ENCODE measurements at regions not wholly inside any gene's neighbourhood (a gene's known extent, or its start where the extent isn't known, plus 50 kb on each side); places are given as distances from the start of the nearest gene placed in this dataset.
"Not testable (repeated sequence)": the region's sequence is repeated elsewhere in the genome, so short reads cannot be mapped to it uniquely, and the experiment has no call there.

DNA sequence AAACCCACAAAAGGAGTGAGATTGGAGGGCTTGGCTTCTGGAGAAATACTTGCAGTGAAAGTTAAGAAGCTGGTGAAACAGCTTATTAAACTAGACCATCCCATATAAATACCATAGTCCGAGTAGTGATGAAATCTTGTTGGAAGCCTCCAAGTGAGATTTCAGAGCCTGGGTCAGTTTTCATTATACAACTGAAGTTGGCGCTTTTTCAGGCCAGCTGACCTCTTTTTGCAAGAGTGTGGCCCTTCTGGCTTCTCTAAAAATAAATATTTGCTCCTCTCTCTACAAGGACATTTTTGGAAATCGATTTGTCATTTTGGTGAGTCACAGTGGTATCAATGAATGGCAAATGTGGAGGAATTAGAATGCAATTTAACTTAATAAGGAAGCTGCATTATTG, 51.2 kb upstream of the THRB start:
- DNase-seq: no peak

DNA sequence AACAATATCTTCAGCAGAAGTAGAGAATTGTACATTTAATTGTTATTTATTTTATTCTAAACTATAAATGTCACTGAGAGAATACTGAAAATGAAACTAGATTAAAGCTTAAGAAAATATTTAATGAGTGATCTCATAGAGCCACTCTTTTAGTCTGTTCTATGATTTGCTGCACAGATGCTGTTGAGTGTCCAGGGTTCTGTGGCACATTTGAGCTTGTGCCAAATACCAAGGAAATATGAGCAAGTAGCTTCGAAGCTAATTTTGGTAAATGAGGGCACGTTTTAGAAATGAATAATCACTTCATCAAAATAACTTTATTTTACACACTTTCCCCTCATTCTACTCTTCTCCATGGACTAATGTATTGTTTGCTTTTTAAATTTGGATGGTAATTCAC, 53.6 kb upstream of the THRB start:
- DNase-seq: no peak

- peak; percentile 9 for DNase-seq
These were observed 55.9 kb upstream of the THRB start for GRCh38 chr3:24550588-24550987.

GRCh38 chr3:24551626-24552025, 57.0 kb upstream of the THRB start:
- no peak for DNase-seq

DNA sequence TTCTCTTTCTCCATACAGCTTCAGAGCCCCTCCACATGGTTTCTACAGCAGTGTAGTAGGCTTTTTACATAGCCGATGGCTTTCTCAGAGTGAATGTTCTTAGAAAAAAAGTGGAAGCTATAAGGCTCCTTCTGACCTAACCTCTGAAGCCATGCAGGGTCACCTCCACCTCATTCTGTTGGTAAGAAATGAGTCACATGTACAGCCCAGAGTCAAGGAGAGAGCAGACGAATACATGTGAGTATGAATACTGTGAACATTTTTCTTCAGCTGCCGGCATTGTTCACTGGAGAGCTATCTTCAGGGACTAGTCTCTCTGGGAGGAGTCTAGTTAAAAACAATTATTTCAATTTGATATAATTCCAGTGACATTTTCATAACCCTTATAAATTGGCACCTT, 68.2 kb upstream of the THRB start:
- no peak for DNase-seq

- DNase-seq: no peak
These were observed 70.4 kb upstream of the THRB start for GRCh38 chr3:24565053-24565452.

DNA sequence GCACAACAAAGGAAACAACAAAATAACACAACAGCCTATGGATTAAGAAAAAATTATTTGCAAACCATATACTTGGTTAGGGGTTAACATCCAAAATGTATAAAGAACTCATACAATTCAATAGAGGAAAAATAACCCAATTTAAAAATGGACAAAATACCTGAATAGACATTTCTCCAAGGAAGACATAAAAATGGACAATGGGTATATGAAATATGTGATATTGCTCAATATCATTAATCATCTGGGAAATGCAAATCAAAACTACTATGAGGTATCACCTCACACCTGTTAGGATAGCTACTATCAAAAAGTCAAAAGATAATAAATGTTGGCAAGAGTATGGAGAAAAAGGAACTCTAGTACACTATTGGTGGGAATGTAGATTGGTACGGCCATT, 71.0 kb upstream of the THRB start:
- DNase-seq: no peak

DNA sequence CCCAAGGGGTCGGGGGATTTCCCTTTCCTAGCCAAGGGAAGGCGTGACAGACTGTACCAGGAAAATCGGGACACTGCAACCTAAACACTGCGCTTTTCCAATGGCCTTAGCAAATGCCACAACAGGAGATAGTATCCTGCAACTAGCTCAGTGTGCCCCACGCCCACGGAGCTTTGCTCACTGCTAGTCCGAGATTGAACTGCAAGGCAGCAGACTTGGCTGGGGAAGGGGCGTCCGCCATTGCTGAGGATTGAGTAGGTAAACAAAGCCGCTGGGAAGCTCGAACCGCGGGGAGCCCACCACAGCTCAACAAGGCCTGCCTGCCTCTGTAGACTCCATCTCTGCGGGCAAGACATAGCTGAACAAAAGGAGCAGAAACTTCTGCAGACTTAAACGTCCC, 72.3 kb upstream of the THRB start:
- DNase-seq: no peak

DNA sequence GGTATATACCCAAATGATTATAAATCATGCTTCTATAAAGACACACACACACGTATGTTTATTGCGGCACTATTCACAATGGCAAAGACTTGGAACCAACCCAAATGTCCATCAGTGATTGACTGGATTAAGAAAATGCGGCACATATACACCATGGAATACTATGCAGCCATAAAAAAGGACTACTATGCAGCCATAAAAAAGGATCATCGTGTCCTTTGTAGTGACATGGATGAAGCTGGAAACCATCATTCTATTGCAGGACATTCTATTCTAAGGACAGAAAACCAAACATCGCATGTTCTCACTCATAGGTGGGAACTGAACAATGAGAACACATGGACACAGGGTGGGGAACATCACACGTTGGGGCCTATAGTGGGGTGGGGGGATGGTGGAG, 77.8 kb upstream of the THRB start:
- not testable (repeated sequence) for DNase-seq

DNA sequence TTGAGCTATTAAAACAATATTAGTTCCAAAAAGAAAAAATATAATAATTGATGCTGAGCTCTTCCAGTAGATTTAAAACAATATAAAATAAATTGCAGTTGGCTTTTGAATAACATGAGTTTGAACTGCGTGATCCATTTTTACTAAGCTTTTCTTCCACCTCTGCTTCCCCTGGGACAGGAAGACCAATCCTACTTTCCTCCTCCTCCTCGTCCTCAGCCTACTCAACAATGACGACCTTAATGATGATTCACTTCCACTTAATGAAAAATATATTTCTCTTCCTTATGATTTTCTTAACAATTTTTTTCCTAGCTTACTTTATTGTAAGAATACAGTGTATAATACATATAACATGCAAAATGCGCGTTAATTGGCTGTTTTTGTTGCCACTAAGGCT, 78.9 kb upstream of the THRB start:
- no peak for DNase-seq

DNA sequence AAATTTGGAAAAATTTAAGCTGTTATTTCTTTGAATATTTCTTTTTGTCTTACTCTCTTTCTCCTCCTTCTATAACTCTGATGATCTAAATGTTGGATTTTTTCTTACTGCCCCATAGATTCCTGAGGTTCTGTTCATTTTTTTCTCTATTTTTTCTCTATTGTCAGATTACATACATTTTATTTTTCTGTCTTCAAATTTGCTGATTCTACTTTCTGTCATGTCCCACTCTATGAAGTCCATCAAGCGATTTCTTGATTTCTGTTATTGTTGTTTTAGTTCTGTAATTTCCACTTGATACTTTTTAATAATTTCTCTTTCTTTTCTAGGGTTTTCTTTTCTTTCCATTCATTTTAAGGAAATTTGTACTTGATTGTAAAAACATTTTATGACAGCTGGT, 83.7 kb upstream of the THRB start:
- no peak for DNase-seq

- DNase-seq: no peak
These were observed 84.3 kb upstream of the THRB start for GRCh38 chr3:24578951-24579421.

- DNase-seq: no peak
These were observed 88.1 kb upstream of the THRB start for GRCh38 chr3:24582431-24583403.

- DNase-seq: no peak
These were observed 92.3 kb upstream of the THRB start for GRCh38 chr3:24586920-24587319.

GRCh38 chr3:24588629-24589512, 94.2 kb upstream of the THRB start:
- DNase-seq: no peak

- no peak for DNase-seq
These were observed 94.8 kb upstream of the THRB start for GRCh38 chr3:24589513-24589851.

DNA sequence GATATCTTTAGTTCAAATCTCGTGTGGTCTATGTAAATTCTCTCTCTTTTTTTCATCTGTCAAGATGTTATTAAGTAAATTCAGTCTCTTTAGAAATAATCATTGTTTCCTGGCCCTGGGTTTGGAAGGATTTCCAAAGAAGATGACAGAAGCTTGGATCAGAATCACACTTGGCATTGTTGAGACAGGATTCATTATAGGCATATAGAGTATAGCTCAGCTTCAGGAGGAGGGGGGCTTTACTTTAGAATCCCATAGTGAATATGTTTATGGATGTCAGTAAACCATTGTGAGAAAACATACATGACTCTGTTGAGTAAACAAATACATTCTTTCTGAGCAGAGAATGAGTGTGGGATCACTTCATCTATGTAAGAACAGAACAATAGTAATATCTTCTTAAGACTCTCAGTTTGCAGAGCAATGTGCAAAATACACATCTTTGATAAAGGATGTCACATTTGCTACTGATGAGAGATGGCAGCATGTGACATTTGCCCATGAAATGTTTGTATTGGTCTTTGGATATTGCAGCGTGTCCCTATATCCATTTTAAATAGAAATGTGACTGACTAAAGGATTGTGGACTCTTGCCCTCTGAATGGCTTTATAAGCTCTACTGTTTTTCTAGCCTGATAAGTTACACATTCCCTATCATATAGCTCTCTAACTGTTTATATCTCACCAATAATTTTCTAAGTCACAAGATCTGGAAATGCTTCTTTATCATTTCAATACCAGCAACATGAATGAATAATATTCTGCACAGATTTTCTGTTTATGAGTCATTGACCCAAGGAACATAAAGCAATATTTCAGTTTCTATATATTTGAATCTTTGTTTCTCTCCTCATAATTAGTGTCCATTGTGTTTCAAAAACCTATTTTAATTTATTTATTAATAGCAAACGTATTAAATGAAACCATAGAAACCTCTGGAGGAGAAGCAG, 95.6 kb upstream of the THRB start:
- DNase-seq: no peak

GRCh38 chr3:24591191-24591590, 96.5 kb upstream of the THRB start:
- no peak for DNase-seq

DNA sequence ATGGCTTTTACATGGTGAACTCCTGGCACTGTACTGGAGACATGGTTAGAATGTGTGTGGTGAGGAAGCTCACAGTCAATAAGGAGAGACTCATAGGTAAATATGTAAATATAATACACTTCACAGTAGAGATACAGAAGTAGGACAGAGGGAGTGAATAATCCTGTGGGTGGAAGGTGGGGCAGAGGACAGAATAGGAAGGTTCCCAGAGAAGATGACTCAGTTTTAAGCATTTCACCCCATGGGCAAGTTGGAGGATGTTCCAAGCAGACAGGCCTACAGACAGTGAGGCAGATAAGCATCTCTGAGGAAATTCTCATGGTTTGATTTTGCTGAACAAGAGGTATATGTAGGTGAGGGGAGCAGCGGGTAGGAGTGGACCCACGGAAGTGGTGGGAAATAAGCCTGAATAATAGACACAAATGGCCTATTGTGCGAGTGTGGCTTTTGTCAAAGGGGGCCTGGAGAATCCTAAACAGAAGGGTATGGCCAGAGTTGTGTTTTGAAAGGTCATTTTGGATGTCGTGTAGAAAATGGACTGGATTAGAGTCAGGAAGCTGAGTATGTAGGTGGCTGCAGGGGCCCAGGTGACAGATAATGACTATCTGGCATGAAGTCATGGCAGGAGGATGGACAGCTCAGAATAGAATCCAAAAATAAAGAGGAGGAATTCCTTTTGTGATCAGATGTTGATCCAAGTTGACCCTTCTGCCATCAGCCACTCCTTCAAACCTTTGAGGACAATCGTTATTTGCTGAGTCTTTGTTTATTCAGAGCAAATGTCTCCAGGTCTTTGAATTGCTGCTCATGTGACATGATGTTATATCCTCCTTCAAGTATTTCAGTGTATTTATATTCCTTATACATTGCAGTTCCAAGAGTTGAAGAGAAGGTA, 97.3 kb upstream of the THRB start:
- no peak for DNase-seq

DNA sequence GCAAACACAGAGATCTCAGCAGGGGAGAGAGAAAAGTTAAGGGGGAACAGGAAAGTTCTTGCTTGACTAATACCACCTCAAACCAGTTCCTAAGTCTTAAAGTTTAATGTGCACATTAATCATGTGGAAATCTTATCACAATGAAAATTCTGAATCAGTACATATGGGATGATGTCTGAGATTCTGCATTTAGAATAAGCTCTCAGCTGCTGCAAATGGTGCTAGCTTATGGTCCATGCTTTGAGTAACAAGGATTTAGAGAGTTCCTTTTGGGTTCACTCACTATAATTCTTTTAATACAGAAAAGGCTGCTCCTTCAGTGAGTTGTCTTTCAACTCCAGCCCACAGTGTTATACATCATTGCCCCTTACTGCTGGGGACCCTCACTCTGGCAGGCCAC, 99.5 kb upstream of the THRB start:
- DNase-seq: no peak

- DNase-seq: no peak
These were observed 101.1 kb upstream of the THRB start for GRCh38 chr3:24595796-24596195.

DNA sequence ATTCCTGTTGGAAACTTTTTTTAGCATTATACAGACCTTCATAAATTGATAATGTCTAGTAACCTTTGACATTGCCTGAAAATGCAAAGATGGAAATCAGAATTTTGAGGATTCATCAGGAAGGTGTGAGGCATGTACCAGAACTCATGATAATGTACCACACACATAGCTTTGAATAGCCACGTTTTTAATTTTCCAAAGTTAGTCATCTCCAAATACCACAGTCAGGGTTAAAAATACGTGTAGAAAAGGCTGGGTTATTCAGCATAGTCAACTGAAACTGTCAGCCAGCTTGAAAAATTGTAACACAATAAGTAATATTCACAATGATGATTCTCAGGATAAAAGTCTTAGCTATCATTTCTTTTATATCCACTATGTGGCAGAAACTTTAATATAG, 102.0 kb upstream of the THRB start:
- no peak for DNase-seq
